CD14-positive monocyte (primary cell): ENCODE measurements at regions not wholly inside any gene's neighbourhood (a gene's known extent, or its start where the extent isn't known, plus 50 kb on each side); places are given as distances from the start of the nearest gene placed in this dataset.

Source experiments
- DNase-seq, 3 donors: peaks; one replicate each; pipeline ENCODE4 v3.0.0-alpha.2; 2011 to 2022
- H2AFZ ChIP-seq: 2 replicates; pipeline ENCODE4 v1.6.0; 2012; ENCODE audit warnings: mild to moderate bottlenecking, low read depth, low read length, inconsistent platforms; ENCODE audit not compliant: insufficient read depth, poor library complexity, severe bottlenecking
- H3K27ac ChIP-seq, 2 donors: 1 replicate in 1 of 2; 2 replicates in 1 of 2; pipeline ENCODE4 v1.5.1; 2012 to 2013; ENCODE audit warnings: low read length in 2 of 2, control low read depth in 1 of 2, inconsistent platforms in 1 of 2, low read depth in 1 of 2, mild to moderate bottlenecking in 1 of 2
- H3K27me3 ChIP-seq, 2 donors: one replicate each; pipeline versions ENCODE4 v1.6.0 to v1.6.1; 2011 to 2013; ENCODE audit warnings: low read length in 2 of 2; ENCODE audit not compliant: control insufficient read depth in 2 of 2, insufficient read depth in 2 of 2
- H3K36me3 ChIP-seq, 2 donors: replicated peaks in 1 of 2; 1 replicate in 1 of 2; 2 replicates in 1 of 2; pipeline versions ENCODE4 v1.5.1 to v1.6.1; 2012 to 2013; ENCODE audit warnings: low read length in 2 of 2, control low read depth in 1 of 2, inconsistent platforms in 1 of 2, mild to moderate bottlenecking in 1 of 2; ENCODE audit not compliant: insufficient read depth in 2 of 2, control insufficient read depth in 1 of 2
- H3K4me1 ChIP-seq, 2 donors: 1 replicate in 1 of 2; 2 replicates in 1 of 2; pipeline versions ENCODE4 v1.5.1 to v1.6.1; 2012 to 2013; ENCODE audit warnings: low read length in 2 of 2, control low read depth in 1 of 2, inconsistent platforms in 1 of 2, mild to moderate bottlenecking in 1 of 2, moderate library complexity in 1 of 2; ENCODE audit not compliant: insufficient read depth in 2 of 2, control insufficient read depth in 1 of 2
- H3K4me2 ChIP-seq: replicated peaks from 2 replicates; pipeline ENCODE3; 2012; ENCODE audit warnings: low read length, moderate library complexity, mild to moderate bottlenecking; ENCODE audit not compliant: poor library complexity, severe bottlenecking; ENCODE audit errors: extremely low read depth
- H3K4me3 ChIP-seq, 3 experiments: fragments of 200-600 bp in 1 of 3; sonication (generic) in 1 of 3; replicated peaks in 1 of 3; 1 replicate in 2 of 3; 2 replicates in 1 of 3; pipeline ENCODE4 v1.5.1; 2011 to 2013; ENCODE audit warnings: low read length in 3 of 3, mild to moderate bottlenecking in 3 of 3, control low read depth in 2 of 3, low read depth in 2 of 3, inconsistent platforms in 1 of 3, moderate library complexity in 1 of 3
- H3K79me2 ChIP-seq: 2 replicates; pipeline ENCODE4 v1.6.0; 2012; ENCODE audit warnings: mild to moderate bottlenecking, control low read depth, inconsistent platforms, low read length, moderate library complexity; ENCODE audit not compliant: insufficient read depth
- H3K9ac ChIP-seq: 2 replicates; pipeline ENCODE4 v1.6.0; 2017; ENCODE audit warnings: low read length, mild to moderate bottlenecking; ENCODE audit not compliant: insufficient read depth, poor library complexity, severe bottlenecking
- H3K9me3 ChIP-seq, 2 donors: replicated peaks in 1 of 2; 1 replicate in 1 of 2; 2 replicates in 1 of 2; pipeline versions ENCODE4 v1.5.1 to v1.6.1; 2012 to 2013; ENCODE audit warnings: low read length in 2 of 2, control low read depth in 1 of 2; ENCODE audit not compliant: control insufficient read depth in 1 of 2, insufficient read depth in 1 of 2
- H4K20me1 ChIP-seq: 2 replicates; pipeline ENCODE4 v1.6.0; 2012; ENCODE audit warnings: mild to moderate bottlenecking, low read length, control low read depth, moderate library complexity; ENCODE audit not compliant: insufficient read depth
- H3K27ac Mint-ChIP-seq, 7 donors: one replicate each; pipeline ENCODE4 v1.8.0; 2020; ENCODE audit warnings: mild to moderate bottlenecking in 7 of 7, mixed read lengths in 7 of 7, moderate library complexity in 6 of 7, inconsistent platforms in 2 of 7
- H3K27me3 Mint-ChIP-seq, 3 donors: one replicate each; pipeline ENCODE4 v1.8.0; 2021 to 2022; ENCODE audit warnings: low read depth in 3 of 3, mild to moderate bottlenecking in 3 of 3, mixed read lengths in 3 of 3, moderate library complexity in 3 of 3, inconsistent platforms in 1 of 3
- H3K36me3 Mint-ChIP-seq, 2 donors: one replicate each; pipeline ENCODE4 v1.8.0; 2020; ENCODE audit warnings: mixed read lengths in 2 of 2, inconsistent platforms in 1 of 2, mild to moderate bottlenecking in 1 of 2
- H3K4me1 Mint-ChIP-seq: one replicate; pipeline ENCODE4 v1.8.0; 2020; ENCODE audit warnings: mild to moderate bottlenecking, mixed read lengths
- H3K4me3 Mint-ChIP-seq, 2 donors: one replicate each; pipeline ENCODE4 v1.8.0; 2020; ENCODE audit warnings: mild to moderate bottlenecking in 2 of 2, mixed read lengths in 2 of 2, moderate library complexity in 1 of 2
- H3K9me3 Mint-ChIP-seq, 7 donors: one replicate each; pipeline ENCODE4 v1.8.0; 2020 to 2022; ENCODE audit warnings: mixed read lengths in 7 of 7, mild to moderate bottlenecking in 6 of 7, moderate library complexity in 6 of 7, inconsistent platforms in 2 of 7
- CTCF ChIP-seq: fragments of 200-600 bp; IDR thresholded peaks from one replicate; pipeline ENCODE4 v1.8.0; 2022; ENCODE audit warnings: antibody characterized with exemption, mild to moderate bottlenecking
- WGBS: methylation state at CpG from one replicate; pipeline ENCODE4 v1.1.5; 2013; ENCODE audit warnings: missing lambda C conversion rate; ENCODE audit not compliant: insufficient coverage; 5-methylcytosine and 5-hydroxymethylcytosine counted together
- intact Hi-C, 2 donors: fragments of 100-400 bp; cut with micrococcal nuclease; formaldehyde crosslinking; loops; one replicate each; pipeline versions ENCODE4 v1.15.0 to v1.15.1; 2023

GRCh38 chr6:22965889-22966288 lies 396.5 kb downstream of the HDGFL1 start:
- no peaks in the 10 kb centered on the region for H3K36me3 Mint-ChIP-seq
- Histone ChIP-seq H3K27ac (no peak overlapping the region), H4K20me1 (no peaks in the 10 kb centered on the region), H2AFZ (no peak overlapping the region), H3K4me2 (no peak overlapping the region), H3K27me3 (no peaks in the 10 kb centered on the region), H3K4me1 (no peaks in the 10 kb centered on the region), H3K36me3 (no peaks in the 10 kb centered on the region), H3K9me3 (peaks cover 0 to 4% of the 10 kb centered on the region in 2 donors), H3K4me3 (no peak overlapping the region), H3K79me2 (no peaks in the 10 kb centered on the region), H3K9ac (no peak overlapping the region)
- no peak overlapping the region for H3K4me3 Mint-ChIP-seq
- H3K27me3 Mint-ChIP-seq, result no peaks in the 10 kb centered on the region
- H3K9me3 Mint-ChIP-seq, result peaks cover 0 to 8% (median 0%) of the 10 kb centered on the region in 7 donors
- no CpG with 5 or more reads among the region's 5 CpGs for whole genome bisulfite sequencing
- no peaks in the 10 kb centered on the region for H3K4me1 Mint-ChIP-seq
- H3K27ac Mint-ChIP-seq, result no peak overlapping the region
- no peak for TF ChIP-seq CTCF
- no peak for DNase-seq
- intact Hi-C loops, result no loop called here

DNA sequence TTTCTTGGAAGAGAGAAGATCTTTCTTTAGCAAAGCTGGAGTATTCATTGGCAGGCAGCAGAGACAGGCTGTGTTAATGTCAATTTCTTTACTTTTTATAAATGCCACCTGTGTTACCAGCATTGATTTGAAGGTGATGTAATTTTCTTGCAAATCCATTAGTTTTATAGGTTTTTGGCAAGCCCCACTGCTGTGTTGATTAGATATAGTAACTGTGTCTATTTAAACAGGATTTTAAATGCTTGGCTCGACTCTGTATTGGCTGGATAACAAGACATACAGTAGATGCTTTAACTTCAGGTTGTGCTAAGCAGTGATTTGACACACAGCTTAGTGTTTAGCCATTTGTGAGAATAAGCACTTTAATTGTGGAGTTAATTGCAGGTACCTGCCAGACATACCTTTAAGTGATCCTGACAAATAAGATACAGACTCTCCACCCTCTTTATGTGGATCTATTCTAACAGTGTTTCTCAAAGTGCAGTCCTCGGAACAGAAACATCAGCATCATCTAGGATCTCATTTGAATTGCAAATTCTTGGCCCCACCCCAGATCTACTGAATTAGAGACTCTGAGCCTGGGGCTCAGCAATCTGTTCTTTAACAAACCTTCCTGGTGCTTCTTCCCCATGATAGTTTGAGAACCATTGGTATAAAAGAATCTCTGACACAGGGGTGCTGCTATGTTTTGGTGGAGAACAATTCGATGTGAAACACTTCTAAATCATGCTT lies 397.5 kb downstream of the HDGFL1 start:
- no peaks in the 10 kb centered on the region for H3K36me3 Mint-ChIP-seq
- no peaks in the 10 kb centered on the region for H3K36me3 ChIP-seq
- no peaks in the 10 kb centered on the region for H3K79me2 ChIP-seq
- no peak for TF ChIP-seq CTCF
- H3K27me3 ChIP-seq, result no peaks in the 10 kb centered on the region
- no peak for DNase-seq
- H3K4me1 ChIP-seq, result no peaks in the 10 kb centered on the region
- H3K27me3 Mint-ChIP-seq, result no peaks in the 10 kb centered on the region
- no peak overlapping the region for H2AFZ ChIP-seq
- H3K4me1 Mint-ChIP-seq, result no peaks in the 10 kb centered on the region
- H3K4me3 Mint-ChIP-seq, result no peak overlapping the region
- intact Hi-C loops, result no loop called here
- H3K27ac ChIP-seq, result no peak overlapping the region
- H3K9me3 ChIP-seq, result peaks cover 0 to 4% of the 10 kb centered on the region in 2 donors
- H3K9me3 Mint-ChIP-seq, result peaks cover 0 to 6% (median 0%) of the 10 kb centered on the region in 7 donors
- H3K4me2 ChIP-seq, result no peak overlapping the region
- H3K4me3 ChIP-seq, result no peak overlapping the region
- H3K27ac Mint-ChIP-seq, result no peak overlapping the region
- H3K9ac ChIP-seq, result no peak overlapping the region
- 100% methylated on average over 2 of the region's 3 CpGs for WGBS
- no peaks in the 10 kb centered on the region for H4K20me1 ChIP-seq
